ENCODE measurements at regions not wholly inside any gene's neighbourhood (a gene's known extent, or its start where the extent isn't known, plus 50 kb on each side); places are given as distances from the start of the nearest gene placed in this dataset.
"Not testable (repeated sequence)": the region's sequence is repeated elsewhere in the genome, so short reads cannot be mapped to it uniquely, and the experiment has no call there.

- no peak for DNase-seq
These were observed 112.5 kb upstream of the NGF start for GRCh38 chr1:115450501-115451040.

DNA sequence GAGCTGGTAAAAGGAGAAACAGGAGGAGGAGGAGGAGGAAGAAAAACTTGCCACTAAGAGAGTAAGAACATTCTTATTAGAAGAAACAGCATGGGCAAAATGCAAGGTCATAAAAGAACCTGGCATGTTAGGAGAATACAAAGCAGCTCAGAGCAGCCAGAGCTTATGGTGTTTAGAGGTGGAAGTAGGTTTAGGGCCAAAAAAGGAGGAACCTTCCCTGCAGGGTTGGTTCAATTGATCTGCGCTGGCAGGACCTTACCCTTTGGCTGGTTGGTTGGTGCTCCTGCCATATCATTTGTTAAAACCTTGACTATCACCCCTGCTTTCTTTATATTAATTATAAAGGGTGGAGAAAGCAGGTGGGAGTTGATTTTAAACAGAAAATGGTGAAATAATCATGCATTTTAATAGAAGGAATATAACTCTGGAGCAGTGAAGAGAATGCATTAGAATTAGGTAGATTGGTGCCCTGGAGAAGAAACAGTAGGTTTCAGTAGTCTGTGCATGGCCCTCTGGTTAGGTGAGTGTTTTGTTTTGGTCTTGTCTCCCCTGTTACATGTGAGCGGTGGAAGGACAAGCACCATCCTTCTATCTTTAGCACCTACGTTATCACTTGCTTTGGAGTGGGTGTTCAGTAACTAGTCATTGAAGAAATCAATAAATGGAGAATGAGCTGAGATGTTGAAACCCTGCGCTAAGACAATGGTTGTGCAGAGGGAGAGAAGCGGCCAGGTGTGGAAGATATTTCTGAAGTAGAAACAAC is 110.4 kb upstream of the NGF start:
- DNase-seq = no peak

DNA sequence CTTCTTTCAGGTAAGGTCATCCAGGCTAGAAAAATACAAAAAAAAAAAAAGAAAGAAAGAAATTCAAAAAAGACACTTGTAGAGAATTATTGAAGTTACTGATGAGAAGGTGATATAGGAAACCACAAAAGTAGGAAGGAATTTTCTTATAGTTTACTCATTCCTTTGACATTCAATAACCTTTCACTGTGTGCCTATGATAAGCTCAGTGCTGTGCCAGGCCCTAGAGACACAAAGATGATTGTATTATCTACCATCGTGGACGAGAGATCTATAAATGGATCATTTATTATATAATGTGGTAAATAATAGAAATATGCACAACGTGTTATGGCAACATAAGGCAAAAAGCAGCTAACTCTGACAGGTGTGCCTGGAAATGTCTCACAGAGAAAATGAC is 109.6 kb upstream of the NGF start:
- DNase-seq = no peak

- DNase-seq = no peak
These were observed 107.0 kb upstream of the NGF start for GRCh38 chr1:115445090-115445489.

- DNase-seq = no peak
These were observed 102.7 kb upstream of the NGF start for GRCh38 chr1:115440733-115441132.

GRCh38 chr1:115439520-115439919 is 101.5 kb upstream of the NGF start:
- DNase-seq = not testable (repeated sequence)

- no peak for DNase-seq
These were observed 99.1 kb upstream of the NGF start for GRCh38 chr1:115437196-115437595.

DNA sequence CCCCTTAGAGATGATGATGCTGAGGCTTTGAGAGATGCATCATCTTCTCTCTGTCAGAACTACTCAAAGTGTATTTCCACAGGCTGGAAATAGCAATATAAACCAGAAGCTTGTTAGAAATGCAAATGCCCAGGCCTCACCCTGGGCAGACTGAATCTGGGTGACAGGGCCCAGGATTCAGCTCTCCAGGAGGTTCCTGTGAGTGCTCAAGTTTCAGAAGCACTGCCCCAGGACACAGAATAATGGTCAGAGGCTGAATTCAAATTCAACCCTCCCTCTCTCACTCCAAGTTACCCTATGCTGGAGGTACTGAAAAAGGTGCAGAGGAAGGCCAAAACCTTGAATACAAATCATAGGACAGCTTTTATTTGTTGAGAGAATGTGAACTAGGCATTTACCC is 98.5 kb upstream of the NGF start:
- DNase-seq = no peak

- DNase-seq = no peak
These were observed 95.4 kb upstream of the NGF start for GRCh38 chr1:115433483-115433882.

GRCh38 chr1:115432061-115432460 is 94.0 kb upstream of the NGF start:
- no peak for DNase-seq

DNA sequence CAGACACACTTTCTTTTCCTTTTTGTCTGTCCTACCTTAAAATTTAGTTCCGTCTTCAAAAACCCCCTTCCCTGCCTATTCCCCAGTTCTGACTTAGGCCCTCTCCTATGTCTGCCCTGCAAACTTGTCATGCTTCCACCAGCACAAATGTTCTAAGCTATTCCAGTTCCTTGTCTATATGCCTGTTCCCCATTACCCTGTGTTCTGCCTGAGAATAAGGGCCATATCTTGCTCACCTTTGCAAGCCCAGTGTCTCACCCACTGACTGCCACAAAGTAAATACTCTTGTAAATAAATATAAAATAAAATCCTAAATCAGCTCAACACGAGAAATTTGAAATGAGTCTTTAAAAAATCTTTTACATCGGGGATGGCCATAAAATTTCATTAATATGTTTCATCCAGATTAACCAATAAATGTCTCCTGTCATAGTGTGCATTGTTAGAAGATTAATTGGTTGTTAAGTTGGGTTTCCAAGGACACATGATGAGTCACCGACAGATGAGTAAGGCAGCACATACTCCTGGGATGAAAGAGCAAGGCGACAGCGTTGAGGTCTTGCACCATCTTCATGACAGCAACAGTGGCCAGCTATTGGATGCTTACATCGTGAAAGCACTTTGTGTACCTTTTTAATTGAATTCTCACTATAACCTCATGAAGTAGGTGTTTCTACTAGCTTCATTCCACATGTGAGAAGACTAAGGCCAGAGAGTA is 92.6 kb upstream of the NGF start:
- DNase-seq = no peak

DNA sequence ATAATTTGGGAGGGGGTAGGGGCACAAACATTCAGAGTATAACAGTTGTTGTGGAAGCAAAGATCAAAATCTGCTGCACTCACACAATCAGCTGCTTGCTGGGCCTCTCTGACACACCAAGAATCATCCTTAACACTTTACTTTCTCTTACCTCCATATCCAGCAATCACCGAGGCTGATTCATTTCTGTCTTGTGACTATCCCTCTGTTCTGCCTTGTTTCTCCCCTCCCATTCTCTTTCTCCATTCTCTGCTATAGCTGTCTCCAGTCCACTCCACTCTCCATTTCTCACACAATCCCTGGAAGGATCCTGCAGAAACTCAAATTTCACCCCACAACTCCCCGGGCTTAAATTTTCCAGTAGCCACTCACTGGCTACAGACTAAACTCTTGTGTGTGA is 91.8 kb upstream of the NGF start:
- DNase-seq = no peak

- DNase-seq = no peak
These were observed 91.2 kb upstream of the NGF start for GRCh38 chr1:115429241-115429640.

DNA sequence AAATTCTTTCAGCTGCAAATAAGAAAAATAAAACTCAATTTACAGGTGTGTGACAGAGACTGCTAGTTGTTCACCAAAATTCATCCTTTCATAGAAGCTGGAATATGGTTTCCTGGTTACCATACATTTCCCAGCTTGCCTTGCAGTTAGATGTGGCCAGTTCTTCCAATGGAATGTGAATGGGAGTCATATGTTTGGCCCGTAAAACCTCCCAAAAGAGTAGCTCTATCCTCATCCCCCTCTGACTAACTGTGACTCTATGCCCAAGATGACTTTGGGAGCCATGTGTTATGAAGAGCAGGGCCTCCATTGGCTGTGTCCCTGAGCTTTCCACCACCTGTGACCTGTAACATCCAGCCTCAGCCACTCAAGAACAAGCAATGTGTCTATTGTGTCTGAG is 90.6 kb upstream of the NGF start:
- DNase-seq = no peak

- DNase-seq = no peak
These were observed 90.2 kb upstream of the NGF start for GRCh38 chr1:115428256-115428655.

DNA sequence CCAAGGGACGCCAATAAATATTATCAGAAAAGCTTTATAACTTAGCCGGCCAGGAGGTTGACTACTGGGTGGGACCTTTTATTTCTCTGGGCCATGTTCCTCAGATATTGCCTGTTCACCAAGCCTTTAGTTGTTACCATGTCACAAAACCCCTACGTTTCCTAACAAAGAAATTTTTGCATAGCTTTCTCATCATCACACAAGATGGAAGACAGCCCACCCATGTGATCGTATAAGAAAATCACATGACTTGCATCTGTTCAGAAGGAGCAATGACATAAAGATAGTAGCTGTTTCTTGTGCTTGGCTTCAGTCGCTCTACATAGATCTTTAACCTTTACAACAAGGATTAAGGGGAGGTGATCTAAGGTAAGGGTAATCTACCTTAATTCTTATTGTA is 88.9 kb upstream of the NGF start:
- DNase-seq = no peak

DNA sequence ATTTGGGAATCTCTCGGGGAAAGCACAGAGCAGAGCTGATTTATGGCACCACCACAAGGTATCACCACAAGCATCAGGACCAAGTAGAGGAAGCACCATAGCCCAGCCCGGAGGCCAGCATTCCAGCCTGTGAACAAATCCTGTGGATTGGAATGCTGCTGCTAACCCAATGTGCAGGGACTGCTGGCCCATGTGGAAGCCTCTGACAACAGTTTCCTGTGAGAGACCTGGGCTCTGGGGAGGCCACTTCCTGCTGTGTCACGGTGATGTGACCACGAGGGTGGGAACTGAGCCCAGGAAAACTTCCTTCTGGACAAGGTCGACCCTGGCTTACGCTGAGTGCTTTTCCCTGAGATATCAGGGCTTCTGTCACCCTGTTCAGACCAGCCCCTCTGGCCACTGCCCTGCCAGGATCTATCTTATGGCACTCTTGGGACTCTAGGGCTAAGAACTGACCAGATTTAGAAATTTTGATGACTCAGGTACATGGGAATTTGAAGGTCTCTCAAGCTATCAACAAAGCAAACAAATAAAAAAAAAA is 88.3 kb upstream of the NGF start:
- DNase-seq = no peak

DNA sequence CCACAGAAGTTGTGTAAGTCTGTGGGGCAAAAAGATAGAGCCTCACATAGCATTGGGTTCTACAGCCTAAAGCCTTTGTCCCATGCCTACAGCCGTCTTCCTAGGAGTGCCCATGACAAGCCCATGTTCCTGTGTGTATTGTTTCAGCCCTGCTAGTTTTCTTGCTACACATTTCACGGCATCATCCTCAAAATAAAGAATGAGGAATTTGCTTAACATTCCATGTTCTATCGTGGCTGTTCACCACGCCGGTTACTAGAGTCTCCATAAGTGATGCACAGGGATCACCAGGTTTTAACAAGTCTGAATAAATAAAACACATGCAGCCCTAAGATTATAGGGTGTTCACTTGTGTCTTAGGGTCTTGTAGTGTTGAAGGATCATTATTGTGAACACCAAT is 87.4 kb upstream of the NGF start:
- DNase-seq = no peak

DNA sequence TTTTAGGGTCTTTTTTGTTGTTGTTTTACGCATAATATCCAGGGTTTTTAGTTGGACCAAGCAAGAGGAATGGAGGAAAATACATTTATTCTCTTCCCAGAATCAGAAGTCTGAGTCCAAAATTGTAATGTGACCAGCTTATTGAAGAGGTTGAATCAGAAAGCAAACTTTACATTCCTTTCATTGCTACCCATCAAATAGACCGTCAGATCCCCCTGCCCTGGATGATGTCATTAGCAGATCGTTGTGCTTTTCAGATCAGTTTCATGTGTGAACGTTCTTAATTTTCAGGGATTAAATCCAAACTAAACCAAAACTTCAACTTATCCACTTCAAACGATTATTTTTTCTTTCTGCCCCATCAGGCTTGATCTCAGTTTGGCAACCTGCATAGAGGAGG is 85.7 kb upstream of the NGF start:
- no peak for DNase-seq

DNA sequence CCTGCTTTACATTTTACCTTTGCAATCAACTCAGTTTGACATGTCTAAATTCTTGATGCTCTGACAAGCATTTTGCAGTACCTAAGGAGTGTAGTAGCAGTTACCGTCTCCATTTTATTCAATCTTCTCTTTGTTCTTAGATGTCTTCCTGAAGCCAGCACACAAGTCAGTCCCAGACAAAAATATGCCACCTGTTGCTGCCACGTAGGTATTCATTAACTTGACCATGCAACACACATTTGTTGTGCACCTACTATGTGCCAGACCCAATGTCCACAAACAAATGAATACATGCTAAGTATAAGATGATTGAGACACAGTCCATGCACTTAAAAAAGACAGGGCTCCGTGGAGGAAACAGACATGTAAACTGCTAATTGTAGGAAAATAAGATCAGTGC is 81.5 kb upstream of the NGF start:
- DNase-seq = no peak

DNA sequence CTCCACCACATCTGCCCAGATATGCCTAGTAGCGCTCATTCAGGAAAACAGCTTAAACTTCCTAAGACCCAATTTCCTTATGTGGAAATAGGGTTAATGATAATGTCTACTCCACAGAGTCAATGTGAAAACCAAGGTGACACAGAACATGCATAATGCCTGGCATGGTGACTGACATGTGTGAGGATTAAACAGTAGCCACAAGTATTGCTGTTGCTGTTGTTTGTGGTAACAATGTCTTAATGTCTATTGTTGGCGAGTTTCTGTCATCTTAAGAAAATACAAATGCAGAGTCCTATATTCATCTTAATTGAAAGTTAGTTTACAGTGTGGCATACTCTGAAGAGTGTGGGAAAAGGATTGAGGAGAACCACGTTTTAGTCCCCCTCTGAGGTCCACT is 75.6 kb upstream of the NGF start:
- no peak for DNase-seq

DNA sequence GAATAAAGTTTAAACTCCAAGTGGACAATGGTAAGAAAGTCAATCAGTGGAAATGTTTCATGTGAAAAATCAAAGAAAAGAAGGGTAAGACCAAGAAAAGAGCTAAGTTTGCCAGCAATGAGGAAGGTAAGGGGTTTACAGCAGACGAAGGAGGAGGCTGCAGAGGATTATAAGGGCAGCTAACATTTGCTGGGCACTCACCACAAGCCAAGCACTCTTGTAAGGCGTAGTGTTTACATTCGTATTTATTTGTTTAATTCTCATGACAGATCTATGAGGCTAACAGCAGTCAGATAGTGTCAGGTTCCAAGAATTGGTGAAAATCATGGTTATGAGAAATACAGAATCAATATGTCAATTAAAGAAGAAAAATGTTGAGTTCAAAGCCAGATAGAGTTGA is 75.2 kb upstream of the NGF start:
- no peak for DNase-seq

- DNase-seq = no peak
These were observed 74.7 kb upstream of the NGF start for GRCh38 chr1:115412733-115413132.

GRCh38 chr1:115412286-115412685 is 74.2 kb upstream of the NGF start:
- DNase-seq = no peak
